Brain microvascular endothelial cell (primary cell): ENCODE measurements at regions not wholly inside any gene's neighbourhood (a gene's known extent, or its start where the extent isn't known, plus 50 kb on each side); places are given as distances from the start of the nearest gene placed in this dataset.

Experiments used
- DNase-seq: peaks from one replicate; pipeline ENCODE4 v3.0.0-alpha.2; 2020
- H3K27ac ChIP-seq: fragments of 250-450 bp; sonication (Bioruptor Pico); 2 replicates; pipeline ENCODE4 v1.5.1; 2020; ENCODE audit warnings: mild to moderate bottlenecking, moderate library complexity
- H3K27me3 ChIP-seq: fragments of 250-450 bp; sonication (Bioruptor Pico); replicated peaks from 2 replicates; pipeline ENCODE4 v1.5.1; 2020; ENCODE audit warnings: mild to moderate bottlenecking
- H3K36me3 ChIP-seq: fragments of 250-450 bp; sonication (Bioruptor Pico); replicated peaks from 2 replicates; pipeline ENCODE4 v1.5.1; 2020; ENCODE audit warnings: mild to moderate bottlenecking
- H3K4me3 ChIP-seq: 2 replicates; pipeline ENCODE4 v1.5.1; 2011; ENCODE audit warnings: low read depth, mild to moderate bottlenecking, control low read depth, low read length, moderate library complexity
- in situ Hi-C: cut with HindIII; loops from 2 replicates; pipeline ENCODE4 v1.10.0; 2017; ENCODE audit warnings: low sequenced_read_pairs, low pct_ligation_motif_present
- TF ChIP-seq, protein P1 (sequence below): IDR thresholded peaks from 2 replicates; pipeline ENCODE4 v1.5.1; 2011; ENCODE audit warnings: low read depth, mild to moderate bottlenecking, moderate library complexity, low read length, control low read depth, inconsistent platforms; ENCODE audit errors: missing control alignments

DNA sequence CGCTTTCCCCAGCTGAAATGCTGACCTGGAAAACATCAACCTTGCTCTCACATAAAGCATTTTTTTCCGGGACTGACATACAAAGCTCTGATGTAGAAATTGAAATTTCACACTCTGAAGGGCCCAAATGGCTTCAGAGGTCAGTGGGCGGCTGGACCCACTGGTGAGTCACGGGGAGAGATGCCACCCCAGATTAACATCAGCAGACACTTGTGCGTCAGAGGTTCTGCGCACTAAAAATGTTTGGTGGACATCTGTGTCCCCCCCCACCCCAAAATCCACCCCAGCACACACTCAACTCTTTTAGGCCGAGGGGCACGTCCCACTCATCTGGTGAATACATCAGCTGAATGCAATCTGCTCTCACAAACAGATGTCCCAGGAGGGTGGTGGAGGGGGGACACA is 208.9 kb downstream of the ASB1 start:
- no peak for DNase-seq
- no peaks in the 10 kb centered on the region for H3K27me3 ChIP-seq

DNA sequence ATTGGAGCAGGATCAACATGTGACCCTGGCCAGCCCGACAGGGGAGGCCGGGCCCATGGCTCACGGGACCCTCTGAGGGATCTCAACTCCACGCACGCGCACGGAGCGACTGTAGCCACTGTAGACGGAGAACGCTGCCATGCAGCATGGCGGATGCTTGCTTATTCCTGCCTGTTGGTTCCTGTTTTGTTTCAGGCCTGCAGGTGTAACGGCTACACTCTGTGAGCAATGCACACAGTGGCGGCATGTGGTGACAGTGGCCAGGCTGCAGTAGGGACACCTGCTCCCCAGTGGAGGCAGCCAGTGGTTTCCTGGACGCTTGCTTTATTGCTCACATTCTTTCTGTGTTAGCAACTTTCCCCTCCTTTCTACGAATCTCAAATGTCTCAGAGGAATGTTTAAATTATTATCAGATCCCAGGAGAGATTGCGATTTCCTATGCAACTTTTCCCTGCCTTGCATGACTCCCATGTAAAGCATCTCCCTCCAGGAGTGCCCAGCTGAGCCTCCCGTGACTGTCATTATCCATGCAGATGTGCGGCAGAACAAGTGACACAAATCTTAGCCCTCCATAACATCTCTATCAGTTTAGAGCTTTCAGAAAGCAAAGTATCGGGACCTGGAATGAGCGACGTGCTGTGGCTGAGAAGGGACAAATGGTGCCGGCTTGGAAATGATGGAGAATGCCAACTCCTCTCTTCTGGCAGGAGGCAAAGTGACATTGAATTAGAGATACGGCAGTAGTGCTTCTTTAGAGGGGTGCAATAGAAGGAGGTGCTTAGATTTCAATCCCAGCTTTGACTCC is 209.7 kb downstream of the ASB1 start:
- TF ChIP-seq, protein P1, sequence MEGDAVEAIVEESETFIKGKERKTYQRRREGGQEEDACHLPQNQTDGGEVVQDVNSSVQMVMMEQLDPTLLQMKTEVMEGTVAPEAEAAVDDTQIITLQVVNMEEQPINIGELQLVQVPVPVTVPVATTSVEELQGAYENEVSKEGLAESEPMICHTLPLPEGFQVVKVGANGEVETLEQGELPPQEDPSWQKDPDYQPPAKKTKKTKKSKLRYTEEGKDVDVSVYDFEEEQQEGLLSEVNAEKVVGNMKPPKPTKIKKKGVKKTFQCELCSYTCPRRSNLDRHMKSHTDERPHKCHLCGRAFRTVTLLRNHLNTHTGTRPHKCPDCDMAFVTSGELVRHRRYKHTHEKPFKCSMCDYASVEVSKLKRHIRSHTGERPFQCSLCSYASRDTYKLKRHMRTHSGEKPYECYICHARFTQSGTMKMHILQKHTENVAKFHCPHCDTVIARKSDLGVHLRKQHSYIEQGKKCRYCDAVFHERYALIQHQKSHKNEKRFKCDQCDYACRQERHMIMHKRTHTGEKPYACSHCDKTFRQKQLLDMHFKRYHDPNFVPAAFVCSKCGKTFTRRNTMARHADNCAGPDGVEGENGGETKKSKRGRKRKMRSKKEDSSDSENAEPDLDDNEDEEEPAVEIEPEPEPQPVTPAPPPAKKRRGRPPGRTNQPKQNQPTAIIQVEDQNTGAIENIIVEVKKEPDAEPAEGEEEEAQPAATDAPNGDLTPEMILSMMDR: no peak
- no peak for DNase-seq
- H3K27me3 ChIP-seq: no peaks in the 10 kb centered on the region
- in situ Hi-C loops: no loop called here
- no peak overlapping the region for H3K4me3 ChIP-seq
- H3K36me3 ChIP-seq: no peaks in the 10 kb centered on the region
- H3K27ac ChIP-seq: no peak overlapping the region

More for the DNA sequence above, 208.9 kb downstream of the ASB1 start:
- TF ChIP-seq, protein P1: no peak
- in situ Hi-C loops: no loop called here
- H3K27ac ChIP-seq: no peak overlapping the region
- H3K36me3 ChIP-seq: no peaks in the 10 kb centered on the region
- H3K4me3 ChIP-seq: no peak overlapping the region

DNA sequence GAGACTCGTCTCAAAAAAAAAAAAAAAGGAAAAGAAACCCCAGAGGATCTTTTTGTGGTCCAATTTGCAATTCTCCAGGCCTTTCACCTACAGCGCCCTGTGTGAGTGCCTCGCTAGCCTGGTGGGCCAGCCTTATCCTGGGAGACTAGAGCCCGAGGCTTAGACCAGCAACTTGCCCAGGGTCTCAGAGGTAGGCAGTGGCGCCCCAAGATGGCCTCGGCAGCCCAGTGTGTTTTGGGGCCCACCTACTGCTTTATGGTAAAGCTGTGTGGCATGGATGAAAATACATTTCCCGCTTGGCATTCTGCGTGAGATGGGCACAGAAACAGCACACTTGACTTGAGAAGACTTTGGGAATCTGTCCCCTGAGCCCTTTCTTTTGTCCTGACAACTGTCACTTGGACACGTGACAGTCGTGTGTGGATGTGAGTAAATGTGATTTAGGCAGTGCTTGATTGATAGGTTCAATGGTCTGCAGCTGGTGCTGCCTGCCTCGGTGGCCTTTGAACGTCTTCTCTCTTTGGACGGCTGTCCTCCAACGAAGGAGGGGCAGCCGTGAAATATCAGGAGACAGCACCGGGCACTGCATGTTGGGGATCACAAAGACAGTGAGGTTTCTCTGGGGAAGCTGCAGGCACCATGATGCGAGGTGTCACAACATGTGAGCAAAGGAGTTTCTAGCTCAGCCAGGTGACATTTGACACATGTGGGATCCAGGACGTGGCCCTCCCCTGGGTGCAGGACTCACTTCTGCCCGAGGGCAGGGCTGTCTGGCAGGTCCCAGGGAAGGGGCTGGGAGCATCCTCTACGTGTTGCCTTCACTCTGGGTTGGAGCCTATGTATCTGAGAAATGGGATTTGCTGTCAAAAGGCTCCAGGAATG is 209.5 kb upstream of the TWIST2 start:
- no peaks in the 10 kb centered on the region for H3K27me3 ChIP-seq
- no peak for DNase-seq
- no peak overlapping the region for H3K27ac ChIP-seq
- no peak overlapping the region for H3K4me3 ChIP-seq
- no peaks in the 10 kb centered on the region for H3K36me3 ChIP-seq
- TF ChIP-seq, protein P1: no peak
- in situ Hi-C loops: no loop called here

DNA sequence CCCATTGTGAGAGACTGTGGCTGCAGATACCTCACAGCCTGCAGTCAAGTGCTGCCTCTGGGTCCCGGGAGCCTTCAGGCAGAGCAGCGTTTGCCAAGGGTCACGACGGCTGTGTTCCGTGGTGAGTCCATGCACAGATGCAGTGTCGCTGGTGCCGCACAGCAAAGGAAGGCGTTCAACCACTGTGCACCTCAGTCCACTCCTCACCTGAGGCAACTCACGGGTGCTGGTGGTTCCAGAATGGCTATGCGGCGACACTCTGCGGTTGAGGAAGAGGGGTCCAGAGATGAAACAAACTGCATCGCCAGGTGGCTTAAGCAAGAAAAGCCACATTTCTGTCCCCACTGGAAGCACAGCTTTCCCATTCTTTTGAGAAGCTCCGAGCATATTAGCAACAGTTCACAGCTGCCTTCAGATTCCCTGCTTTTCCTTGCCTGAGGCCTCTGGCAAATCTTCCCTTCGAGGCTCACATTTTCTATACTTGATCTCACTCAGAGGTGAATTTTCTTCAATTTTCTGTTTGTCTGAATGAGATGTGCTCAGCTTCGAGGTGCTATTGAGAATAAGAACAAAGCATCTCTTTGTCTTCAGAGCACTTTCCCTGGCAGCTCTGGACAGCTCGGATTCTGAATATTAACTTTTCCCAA is 208.8 kb upstream of the TWIST2 start:
- DNase-seq: no peak

DNA sequence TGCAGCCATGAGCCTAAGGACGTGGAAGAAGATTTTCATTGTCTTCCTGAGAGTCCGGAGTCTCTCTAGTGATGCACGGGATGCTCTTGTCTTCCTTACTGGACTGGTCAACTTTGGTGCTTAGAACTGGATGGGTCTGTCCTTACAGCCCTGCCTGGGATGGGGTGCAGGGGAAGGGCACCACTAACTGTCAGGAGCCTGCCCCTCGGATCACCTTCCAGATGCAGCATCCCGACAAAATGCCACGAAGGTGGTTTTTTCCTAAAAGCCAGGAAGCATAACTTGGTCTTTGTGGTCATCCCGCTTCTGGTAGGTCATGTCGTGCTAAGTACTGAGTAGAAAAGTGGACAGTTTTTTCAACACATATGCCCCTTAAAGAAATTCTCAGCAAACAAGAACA is 207.4 kb upstream of the TWIST2 start:
- no peak overlapping the region for H3K4me3 ChIP-seq
- H3K36me3 ChIP-seq: no peaks in the 10 kb centered on the region
- no peak for DNase-seq
- H3K27ac ChIP-seq: no peak overlapping the region
- TF ChIP-seq, protein P1: no peak
- in situ Hi-C loops: no loop called here
- no peaks in the 10 kb centered on the region for H3K27me3 ChIP-seq

More for the DNA sequence above, 208.8 kb upstream of the TWIST2 start:
- Histone ChIP-seq H3K4me3 (no peak overlapping the region), H3K27me3 (no peaks in the 10 kb centered on the region), H3K36me3 (no peaks in the 10 kb centered on the region), H3K27ac (no peak overlapping the region)
- in situ Hi-C loops: no loop called here
- TF ChIP-seq, protein P1: no peak
